ENCODE measurements at regions not wholly inside any gene's neighbourhood (a gene's known extent, or its start where the extent isn't known, plus 50 kb on each side); places are given as distances from the start of the nearest gene placed in this dataset.

- Histone ChIP-seq H3K36me3 (ENCODE audit: control insufficient read depth, insufficient read depth, low read length) (no peaks in the 10 kb centered on the region), H3K4me3 (replicated peaks in 1 of 4; ENCODE audit: control extremely low read depth in 1 of 4, insufficient read depth in 1 of 4, low read depth in 3 of 4, low read length in 4 of 4) (no peak overlapping the region), H3K79me2 (ENCODE audit: control insufficient read depth, insufficient read depth, low read length) (no peaks in the 10 kb centered on the region), H3K9ac (ENCODE audit: insufficient read depth, low read length) (no peak overlapping the region), H2AFZ (ENCODE audit: low read length) (no peak overlapping the region), H3K4me1 (ENCODE audit: control insufficient read depth, extremely low read depth, insufficient read depth, low read length) (no peaks in the 10 kb centered on the region), H3K27me3 (ENCODE audit: control insufficient read depth, insufficient read depth, low read length) (no peaks in the 10 kb centered on the region), H3K4me2 (ENCODE audit: extremely low read depth, insufficient read depth, low read length) (no peak overlapping the region), H3K27ac (ENCODE audit: insufficient read depth, low read length) (no peak overlapping the region), H3K9me3 (ENCODE audit: control insufficient read depth, insufficient read depth, low read depth, low read length) (no peaks in the 10 kb centered on the region), H4K20me1 (ENCODE audit: control insufficient read depth, extremely low read depth, insufficient read depth, low read length) (no peaks in the 10 kb centered on the region)
- no peak for DNase-seq (ENCODE audit: low read depth in 2 of 2)
- TF ChIP-seq CTCF (conservative IDR thresholded peaks at IDR 0.05 in 1 of 2, IDR thresholded peaks at IDR 0.05 in 1 of 2; ENCODE audit: low read depth in 1 of 2, low read length in 2 of 2) (no peak), EZH2 (IDR thresholded peaks at IDR 0.05; ENCODE audit: low read length, missing control alignments) (no peak)
Measured at GRCh38 chr3:157610876-157611535, 107.8 kb upstream of the VEPH1 start.

GRCh38 chr3:157607826-157608405 lies 104.7 kb upstream of the VEPH1 start:
- no peak overlapping the region for H3K27ac ChIP-seq (ENCODE audit: insufficient read depth, low read length)
- no peak overlapping the region for H3K9ac ChIP-seq (ENCODE audit: insufficient read depth, low read length)
- no peaks in the 10 kb centered on the region for H4K20me1 ChIP-seq (ENCODE audit: control insufficient read depth, extremely low read depth, insufficient read depth, low read length)

GRCh38 chr3:157606852-157607197 lies 103.6 kb upstream of the VEPH1 start:
- Histone ChIP-seq H3K27me3 (ENCODE audit: control insufficient read depth, insufficient read depth, low read length) (no peaks in the 10 kb centered on the region), H3K9me3 (ENCODE audit: control insufficient read depth, insufficient read depth, low read depth, low read length) (no peaks in the 10 kb centered on the region), H3K36me3 (ENCODE audit: control insufficient read depth, insufficient read depth, low read length) (no peaks in the 10 kb centered on the region), H2AFZ (ENCODE audit: low read length) (no peak overlapping the region), H3K9ac (ENCODE audit: insufficient read depth, low read length) (no peak overlapping the region), H3K79me2 (ENCODE audit: control insufficient read depth, insufficient read depth, low read length) (no peaks in the 10 kb centered on the region), H3K4me3 (replicated peaks in 1 of 4; ENCODE audit: control extremely low read depth in 1 of 4, insufficient read depth in 1 of 4, low read depth in 3 of 4, low read length in 4 of 4) (no peak overlapping the region), H3K27ac (ENCODE audit: insufficient read depth, low read length) (no peak overlapping the region), H3K4me2 (ENCODE audit: extremely low read depth, insufficient read depth, low read length) (no peak overlapping the region), H4K20me1 (ENCODE audit: control insufficient read depth, extremely low read depth, insufficient read depth, low read length) (no peaks in the 10 kb centered on the region), H3K4me1 (ENCODE audit: control insufficient read depth, extremely low read depth, insufficient read depth, low read length) (no peaks in the 10 kb centered on the region)
- no peak for TF ChIP-seq CTCF (conservative IDR thresholded peaks at IDR 0.05 in 1 of 2, IDR thresholded peaks at IDR 0.05 in 1 of 2; ENCODE audit: low read depth in 1 of 2, low read length in 2 of 2)
- TF ChIP-seq EZH2 (IDR thresholded peaks at IDR 0.05; ENCODE audit: low read length, missing control alignments), result no peak
- DNase-seq (ENCODE audit: low read depth in 2 of 2), result no peak

More at GRCh38 chr3:157607826-157608405, 104.7 kb upstream of the VEPH1 start:
- Histone ChIP-seq H2AFZ (ENCODE audit: low read length) (no peak overlapping the region), H3K4me1 (ENCODE audit: control insufficient read depth, extremely low read depth, insufficient read depth, low read length) (no peaks in the 10 kb centered on the region), H3K36me3 (ENCODE audit: control insufficient read depth, insufficient read depth, low read length) (no peaks in the 10 kb centered on the region), H3K4me3 (replicated peaks in 1 of 4; ENCODE audit: control extremely low read depth in 1 of 4, insufficient read depth in 1 of 4, low read depth in 3 of 4, low read length in 4 of 4) (no peak overlapping the region), H3K27me3 (ENCODE audit: control insufficient read depth, insufficient read depth, low read length) (no peaks in the 10 kb centered on the region), H3K9me3 (ENCODE audit: control insufficient read depth, insufficient read depth, low read depth, low read length) (no peaks in the 10 kb centered on the region), H3K4me2 (ENCODE audit: extremely low read depth, insufficient read depth, low read length) (no peak overlapping the region), H3K79me2 (ENCODE audit: control insufficient read depth, insufficient read depth, low read length) (no peaks in the 10 kb centered on the region)
- DNase-seq (ENCODE audit: low read depth in 2 of 2), result peak in 1 of 2 donors; percentile 32
- TF ChIP-seq EZH2 (IDR thresholded peaks at IDR 0.05; ENCODE audit: low read length, missing control alignments), result no peak
